HepG2 (cell line): ENCODE measurements at regions not wholly inside any gene's neighbourhood (a gene's known extent, or its start where the extent isn't known, plus 50 kb on each side); places are given as distances from the start of the nearest gene placed in this dataset.

Experiments used
- ATAC-seq: fragments of 200-7000 bp; cut with Tn5 transposase; 3 replicates; pipeline ENCODE4 v1.9.1; 2020; ENCODE audit warnings: mild to moderate bottlenecking, moderate library complexity
- BruUV-seq: library from RNA; stranded (reverse); fragments of 400-500 nt; replicated peaks from 2 replicates; lab custom pipeline; 2021; lab: Mats Ljungman, UMichigan
- CTCF ChIA-PET: fragments of 300-600 bp; formaldehyde crosslinking; extraction: SDS; loops from one replicate; lab custom pipeline; 2021; ENCODE audit warnings: low total read pairs, inconsistent platforms, low intra/inter-chr PET ratio; lab: Yijun Ruan, JAX
- POLR2A ChIA-PET: fragments of 350-600 bp; sonication (Branson Sonifier 250); formaldehyde crosslinking; loops from one replicate; lab custom pipeline; 2020; ENCODE audit warnings: antibody characterized with exemption, inconsistent platforms; lab: Yijun Ruan, JAX
- DNase-seq: peaks from one replicate; pipeline ENCODE4 v3.0.0-alpha.2; 2015; ENCODE audit warnings: low spot score
- FAIRE-seq: peaks from 3 replicates; lab custom pipeline; 2011; peaks lifted over from hg19 to GRCh38; lab: Jason Lieb, UNC
- H2AFZ ChIP-seq: one replicate; pipeline ENCODE4 v1.6.1; 2011; ENCODE audit warnings: low read length, inconsistent platforms
- H3K27ac ChIP-seq: fragments of 300-600 bp; 3 replicates; pipeline ENCODE4 v1.8.0; 2011; ENCODE audit warnings: mixed run types, mild to moderate bottlenecking, mixed read lengths, low read length, inconsistent platforms; ENCODE audit not compliant: insufficient read depth; ENCODE audit errors: extremely low read length
- H3K27me3 ChIP-seq, 2 experiments: fragments of 200-600 bp in 1 of 2; 2 replicates in 1 of 2; 3 replicates in 1 of 2; pipeline versions ENCODE4 v1.6.0 to v1.8.0; 2011; ENCODE audit warnings: low read length in 2 of 2, mild to moderate bottlenecking in 2 of 2, moderate library complexity in 2 of 2, inconsistent platforms in 1 of 2; ENCODE audit not compliant: insufficient read depth in 2 of 2, control insufficient read depth in 1 of 2
- H3K36me3 ChIP-seq, 2 experiments: fragments of 200-600 bp in 1 of 2; replicated peaks in 1 of 2; 2 replicates in 1 of 2; 3 replicates in 1 of 2; pipeline versions ENCODE4 v1.5.1 to v1.8.0; 2011; ENCODE audit warnings: low read length in 2 of 2, inconsistent platforms in 1 of 2; ENCODE audit not compliant: insufficient read depth in 2 of 2, control insufficient read depth in 1 of 2
- H3K4me1 ChIP-seq: 2 replicates; pipeline ENCODE4 v1.5.1; 2012; ENCODE audit warnings: low read length, inconsistent platforms; ENCODE audit not compliant: insufficient read depth
- H3K4me2 ChIP-seq: 2 replicates; pipeline ENCODE4 v1.6.0; 2011; ENCODE audit warnings: low read depth, low read length, inconsistent platforms
- H3K4me3 ChIP-seq, 3 experiments: fragments of 200-600 bp in 1 of 3; sonication (generic), shearing (Covaris generic) in 1 of 3; replicated peaks in 1 of 3; 2 replicates each; pipeline ENCODE4 v1.5.1; 2011 to 2016; ENCODE audit warnings: low read length in 3 of 3, inconsistent platforms in 2 of 3, low read depth in 2 of 3, mild to moderate bottlenecking in 2 of 3, control low read depth in 1 of 3, mixed read lengths in 1 of 3; ENCODE audit not compliant: insufficient read depth in 1 of 3
- H3K79me2 ChIP-seq: one replicate; pipeline ENCODE4 v1.6.1; 2011; ENCODE audit warnings: low read length, inconsistent platforms; ENCODE audit not compliant: insufficient read depth
- H3K9ac ChIP-seq: 2 replicates; pipeline ENCODE4 v1.6.0; 2011; ENCODE audit warnings: mild to moderate bottlenecking, low read depth, low read length, inconsistent platforms; ENCODE audit not compliant: insufficient read depth
- H3K9me3 ChIP-seq: 2 replicates; pipeline ENCODE4 v1.5.1; 2012; ENCODE audit warnings: mild to moderate bottlenecking, low read length
- H4K20me1 ChIP-seq: 2 replicates; pipeline ENCODE4 v1.6.0; 2011; ENCODE audit warnings: inconsistent platforms, mild to moderate bottlenecking, low read length, moderate library complexity; ENCODE audit not compliant: insufficient read depth
- ATF4 ChIP-seq, 2 experiments: fragments of 450-650 bp in 1 of 2; sonication (generic) in 1 of 2; formaldehyde crosslinking; IDR thresholded peaks; 2 replicates each; pipeline versions ENCODE4 v1.5.0 to v1.8.0; 2020 to 2022; ENCODE audit warnings: mild to moderate bottlenecking in 1 of 2, missing genetic modification reagents in 1 of 2
- ATF6 ChIP-seq: sonication (generic); formaldehyde crosslinking; conservative IDR thresholded peaks from 2 replicates; pipeline ENCODE4 v1.4.0; 2020; ENCODE audit warnings: missing genetic modification reagents
- CREBL2 ChIP-seq: sonication (generic); formaldehyde crosslinking; IDR thresholded peaks from 2 replicates; pipeline ENCODE4 v1.8.1; 2023; ENCODE audit warnings: missing genetic modification reagents, mild to moderate bottlenecking, borderline replicate concordance
- EP300 ChIP-seq, 3 experiments: sonication (generic) in 1 of 3; formaldehyde crosslinking in 1 of 3; IDR thresholded peaks; 2 replicates each; pipeline versions ENCODE4 v1.5.1 to v1.6.1; 2011 to 2020; ENCODE audit warnings: low read depth in 2 of 3, low read length in 2 of 3, borderline replicate concordance in 1 of 3, improper control_type of control experiment in 1 of 3, mild to moderate bottlenecking in 1 of 3, missing genetic modification reagents in 1 of 3, moderate library complexity in 1 of 3
- HNRNPK ChIP-seq: fragments of 200-400 bp; formaldehyde crosslinking; IDR thresholded peaks from 2 replicates; pipeline ENCODE4 v1.6.1; 2018; ENCODE audit warnings: low read length, low read depth, moderate library complexity, mild to moderate bottlenecking; ENCODE audit not compliant: poor library complexity, severe bottlenecking
- KLF11 ChIP-seq: IDR thresholded peaks from 2 replicates; pipeline ENCODE4 v1.6.1; 2016; ENCODE audit warnings: missing compliant biosample characterization
- MAZ ChIP-seq, 2 experiments: sonication (generic) in 1 of 2; formaldehyde crosslinking in 1 of 2; IDR thresholded peaks; 2 replicates each; pipeline versions ENCODE4 v1.5.0 to v1.6.1; 2012 to 2020; ENCODE audit warnings: low read depth in 2 of 2, mild to moderate bottlenecking in 2 of 2, borderline replicate concordance in 1 of 2, improper control_type of control experiment in 1 of 2, low read length in 1 of 2, missing genetic modification reagents in 1 of 2, moderate library complexity in 1 of 2
- RERE ChIP-seq: IDR thresholded peaks from 2 replicates; pipeline ENCODE4 v1.6.1; 2016; ENCODE audit warnings: low read depth, missing genetic modification reagents, missing compliant biosample characterization
- STAT5B ChIP-seq: sonication (generic); formaldehyde crosslinking; IDR thresholded peaks from 2 replicates; pipeline ENCODE4 v1.4.0; 2020; ENCODE audit warnings: missing genetic modification reagents
- TBX3 ChIP-seq: fragments of 450-650 bp; IDR thresholded peaks from 2 replicates; pipeline ENCODE4 v1.6.1; 2017; ENCODE audit warnings: antibody characterized with exemption, mild to moderate bottlenecking, inconsistent platforms, borderline replicate concordance
- THAP7 ChIP-seq: sonication (generic); formaldehyde crosslinking; IDR thresholded peaks from 2 replicates; pipeline ENCODE4 v1.8.1; 2023; ENCODE audit warnings: mild to moderate bottlenecking, missing genetic modification reagents
- ZBTB7B ChIP-seq: sonication (generic); formaldehyde crosslinking; IDR thresholded peaks from 2 replicates; pipeline ENCODE4 v1.4.0; 2020; ENCODE audit warnings: missing genetic modification reagents
- ZEB1 ChIP-seq: IDR thresholded peaks from 2 replicates; pipeline ENCODE4 v1.6.1; 2012; ENCODE audit warnings: mild to moderate bottlenecking, low read depth, inconsistent platforms; ENCODE audit not compliant: insufficient replicate concordance
- ZNF12 ChIP-seq: sonication (generic); formaldehyde crosslinking; IDR thresholded peaks from 2 replicates; pipeline ENCODE4 v1.5.0; 2020; ENCODE audit warnings: missing genetic modification reagents
- ZNF335 ChIP-seq: sonication (generic); formaldehyde crosslinking; IDR thresholded peaks from 2 replicates; pipeline ENCODE4 v1.4.0; 2020; ENCODE audit warnings: missing genetic modification reagents
- WGBS: methylation state at CpG from one replicate; pipeline ENCODE4 v1.1.6; 2017; ENCODE audit warnings: low lambda C conversion rate; 5-methylcytosine and 5-hydroxymethylcytosine counted together
- in situ Hi-C: cut with HindIII; loops from 2 replicates; pipeline ENCODE4 v1.10.0; 2017; ENCODE audit warnings: low pct_unique_long_range_greater_than_20kb; ENCODE audit not compliant: extremely low pct_ligation_motif_present
- intact Hi-C: fragments of 100-400 bp; cut with micrococcal nuclease; formaldehyde crosslinking; loops from one replicate; pipeline ENCODE4 v1.10.0; 2022; ENCODE audit not compliant: unreplicated experiment

- CTCF ChIA-PET = no interaction called here
- ATAC-seq = no peak
- Histone ChIP-seq H3K4me3 (no peak overlapping the region), H2AFZ (no peak overlapping the region), H3K27ac (no peak overlapping the region), H3K9me3 (no peaks in the 10 kb centered on the region), H3K79me2 (no peaks in the 10 kb centered on the region), H3K9ac (no peak overlapping the region), H3K36me3 (no peaks in the 10 kb centered on the region), H4K20me1 (no peaks in the 10 kb centered on the region), H3K4me2 (no peak overlapping the region), H3K27me3 (no peaks in the 10 kb centered on the region), H3K4me1 (no peaks in the 10 kb centered on the region)
- in situ Hi-C loops = no loop called here
- no peak for DNase-seq
- POLR2A ChIA-PET = no interaction called here
- WGBS = 0% methylated on average over 1 of the region's 1 CpG
- intact Hi-C loops = no loop called here
- no peak for FAIRE-seq
- BruUV-seq = no TSS peak
- no peak for TF ChIP-seq STAT5B (CRISPR knock-in tag)
- TF ChIP-seq THAP7 = no peak
- no peak for TF ChIP-seq TBX3
- TF ChIP-seq ATF6 (CRISPR knock-in tag) = no peak
- no peak for TF ChIP-seq ZEB1
- TF ChIP-seq EP300 (IDR thresholded peaks at IDR 0.05; ENCODE audit: low read depth in 2 of 2, low read length in 2 of 2) = no peak
- no peak for TF ChIP-seq EP300 (CRISPR knock-in tag; IDR thresholded peaks at IDR 0.05; ENCODE audit: borderline replicate concordance)
- no peak for TF ChIP-seq HNRNPK
- no peak for TF ChIP-seq KLF11 (CRISPR knock-in tag)
- no peak for TF ChIP-seq MAZ (IDR thresholded peaks at IDR 0.05; ENCODE audit: borderline replicate concordance, low read depth, low read length)
- TF ChIP-seq MAZ (CRISPR knock-in tag; IDR thresholded peaks at IDR 0.05; ENCODE audit: low read depth) = no peak
- TF ChIP-seq ZNF335 (CRISPR knock-in tag) = no peak
- no peak for TF ChIP-seq CREBL2 (CRISPR knock-in tag)
- TF ChIP-seq RERE = no peak
- TF ChIP-seq ZNF12 (CRISPR knock-in tag) = no peak
- TF ChIP-seq ZBTB7B (CRISPR knock-in tag) = no peak
- TF ChIP-seq ATF4 (CRISPR knock-in tag; IDR thresholded peaks at IDR 0.05) = no peak
Observed at GRCh38 chr1:232291681-232292080, 338.3 kb downstream of the SIPA1L2 start.
